Keratinocyte (primary cell): ENCODE measurements at regions not wholly inside any gene's neighbourhood (a gene's known extent, or its start where the extent isn't known, plus 50 kb on each side); places are given as distances from the start of the nearest gene placed in this dataset.

Experiments used
- DNase-seq: peaks from one replicate; pipeline ENCODE4 v3.0.0-alpha.2; 2011; ENCODE audit warnings: low read depth, missing footprints, low spot score
- FAIRE-seq: peaks from 2 replicates; lab custom pipeline; 2011; peaks lifted over from hg19 to GRCh38; lab: Jason Lieb, UNC
- H2AFZ ChIP-seq: 2 replicates; pipeline ENCODE4 v1.6.0; 2012; ENCODE audit warnings: low read length, control low read depth, inconsistent platforms; ENCODE audit not compliant: control insufficient read depth
- H3K27ac ChIP-seq: 2 replicates; pipeline ENCODE4 v1.5.1; 2011; ENCODE audit warnings: low read length; ENCODE audit not compliant: control insufficient read depth, insufficient read depth
- H3K27me3 ChIP-seq: 3 replicates; pipeline ENCODE4 v1.6.0; 2011; ENCODE audit warnings: low read length; ENCODE audit not compliant: control insufficient read depth, insufficient read depth; ENCODE audit errors: extremely low read depth
- H3K36me3 ChIP-seq, 2 experiments: 2 replicates in 1 of 2; 3 replicates in 1 of 2; pipeline ENCODE4 v1.5.1; 2011; ENCODE audit warnings: low read length in 2 of 2, mild to moderate bottlenecking in 1 of 2; ENCODE audit not compliant: control insufficient read depth in 2 of 2, insufficient read depth in 2 of 2; ENCODE audit errors: extremely low read depth in 1 of 2
- H3K4me1 ChIP-seq: 3 replicates; pipeline ENCODE4 v1.5.1; 2011; ENCODE audit warnings: low read length; ENCODE audit not compliant: control insufficient read depth, insufficient read depth; ENCODE audit errors: extremely low read depth
- H3K4me2 ChIP-seq: 3 replicates; pipeline ENCODE4 v1.6.0; 2011; ENCODE audit warnings: low read depth, low read length; ENCODE audit not compliant: control insufficient read depth, insufficient read depth; ENCODE audit errors: extremely low read depth
- H3K4me3 ChIP-seq, 3 experiments: fragments of 200-600 bp in 1 of 3; sonication (generic) in 1 of 3; 2 replicates in 2 of 3; 3 replicates in 1 of 3; pipeline ENCODE4 v1.5.1; 2011 to 2016; ENCODE audit warnings: low read length in 3 of 3, mild to moderate bottlenecking in 3 of 3, control low read depth in 2 of 3, inconsistent platforms in 1 of 3, low read depth in 1 of 3, mixed read lengths in 1 of 3, mixed run types in 1 of 3, moderate library complexity in 1 of 3; ENCODE audit not compliant: control insufficient read depth in 2 of 3, insufficient read depth in 2 of 3; ENCODE audit errors: extremely low read depth in 1 of 3
- H3K79me2 ChIP-seq: 2 replicates; pipeline ENCODE4 v1.6.0; 2012; ENCODE audit warnings: low read length; ENCODE audit not compliant: control insufficient read depth, insufficient read depth
- H3K9ac ChIP-seq: 3 replicates; pipeline ENCODE4 v1.6.0; 2011; ENCODE audit warnings: low read length; ENCODE audit not compliant: control insufficient read depth, insufficient read depth; ENCODE audit errors: extremely low read depth
- H3K9me1 ChIP-seq: 3 replicates; pipeline ENCODE4 v1.6.0; 2011; ENCODE audit warnings: low read length; ENCODE audit not compliant: control insufficient read depth, insufficient read depth; ENCODE audit errors: extremely low read depth
- H3K9me3 ChIP-seq: 2 replicates; pipeline ENCODE4 v1.5.1; 2012; ENCODE audit warnings: low read depth, low read length; ENCODE audit not compliant: control insufficient read depth
- H4K20me1 ChIP-seq: 3 replicates; pipeline ENCODE4 v1.6.0; 2011; ENCODE audit warnings: low read length; ENCODE audit not compliant: control insufficient read depth, insufficient read depth; ENCODE audit errors: extremely low read depth
- CTCF ChIP-seq, 3 experiments: IDR thresholded peaks in 1 of 3; conservative IDR thresholded peaks in 1 of 3; optimal IDR thresholded peaks in 1 of 3; 2 replicates in 2 of 3; 3 replicates in 1 of 3; pipeline versions ENCODE3 to v1.5.1; 2011; ENCODE audit warnings: low read length in 3 of 3, mild to moderate bottlenecking in 3 of 3, moderate library complexity in 2 of 3, control low read depth in 1 of 3, inconsistent platforms in 1 of 3; ENCODE audit not compliant: insufficient read depth in 2 of 3; ENCODE audit errors: extremely low read depth in 1 of 3
- EZH2 ChIP-seq: IDR thresholded peaks from one replicate; pipeline ENCODE4 v1.6.1; 2012; ENCODE audit warnings: inconsistent platforms, mild to moderate bottlenecking, low read length, moderate library complexity
- dilution Hi-C: fragments of 300-500 bp; cut with MboI; formaldehyde crosslinking; loops from one replicate; pipeline ENCODE4 v1.7.0; 2020; ENCODE audit warnings: low sequenced_read_pairs; ENCODE audit not compliant: extremely low pct_ligation_motif_present

DNA sequence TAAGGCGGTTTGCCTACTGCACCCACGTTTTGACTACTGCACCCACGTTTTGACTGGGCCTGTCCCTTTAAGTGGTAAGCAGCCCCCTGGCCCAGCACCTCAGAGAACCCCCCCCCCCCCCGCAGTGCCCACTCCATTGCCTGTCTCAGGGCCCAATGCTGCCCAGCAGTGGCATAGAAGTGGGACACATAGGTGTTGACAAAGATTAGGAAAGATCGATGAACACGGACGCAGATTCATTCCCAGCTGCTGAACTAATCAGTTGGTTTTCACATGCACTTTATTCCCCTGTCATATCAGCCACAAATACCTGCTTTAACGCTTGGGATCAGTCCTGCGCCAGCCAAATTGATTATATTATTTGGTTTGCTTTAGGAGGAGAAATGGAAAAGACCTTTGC lies 268.8 kb upstream of the SKOR2 start:
- no peak for DNase-seq
- no peaks in the 10 kb centered on the region for H3K4me1 ChIP-seq
- H3K27me3 ChIP-seq = no peaks in the 10 kb centered on the region
- no peak overlapping the region for H3K4me3 ChIP-seq
- dilution Hi-C loops = no loop called here
- no peak overlapping the region for H3K27ac ChIP-seq
- no peaks in the 10 kb centered on the region for H3K79me2 ChIP-seq
- no peak overlapping the region for H3K4me2 ChIP-seq
- TF ChIP-seq EZH2 (no peak), CTCF (optimal IDR thresholded peaks at IDR 0.05 in 1 of 3, IDR thresholded peaks at IDR 0.05 in 1 of 3, conservative IDR thresholded peaks at IDR 0.05 in 1 of 3; ENCODE audit: extremely low read depth in 1 of 3, insufficient read depth in 2 of 3, low read length in 3 of 3) (no peak)
- H2AFZ ChIP-seq = no peak overlapping the region
- H4K20me1 ChIP-seq = no peaks in the 10 kb centered on the region
- H3K9me3 ChIP-seq = no peaks in the 10 kb centered on the region
- no peak overlapping the region for H3K9ac ChIP-seq
- H3K9me1 ChIP-seq = no peaks in the 10 kb centered on the region
- no peaks in the 10 kb centered on the region for H3K36me3 ChIP-seq
- no peak for FAIRE-seq

- no peak overlapping the region for H3K27ac ChIP-seq
- H3K9me3 ChIP-seq = no peaks in the 10 kb centered on the region
- H3K4me3 ChIP-seq = no peak overlapping the region
- no peaks in the 10 kb centered on the region for H3K27me3 ChIP-seq
- TF ChIP-seq EZH2 = no peak
- no peak for TF ChIP-seq CTCF (optimal IDR thresholded peaks at IDR 0.05 in 1 of 3, IDR thresholded peaks at IDR 0.05 in 1 of 3, conservative IDR thresholded peaks at IDR 0.05 in 1 of 3; ENCODE audit: extremely low read depth in 1 of 3, insufficient read depth in 2 of 3, low read length in 3 of 3)
- no peak overlapping the region for H3K4me2 ChIP-seq
- DNase-seq (no peak), FAIRE-seq (no peak)
- H3K9ac ChIP-seq = no peak overlapping the region
- H4K20me1 ChIP-seq = no peaks in the 10 kb centered on the region
- dilution Hi-C loops = no loop called here
- H3K79me2 ChIP-seq = no peaks in the 10 kb centered on the region
- H3K36me3 ChIP-seq = no peaks in the 10 kb centered on the region
- no peak overlapping the region for H2AFZ ChIP-seq
- H3K9me1 ChIP-seq = no peaks in the 10 kb centered on the region
- no peaks in the 10 kb centered on the region for H3K4me1 ChIP-seq
These were observed 268.2 kb upstream of the SKOR2 start for GRCh38 chr18:47519706-47520105.
